ENCODE measurements at regions not wholly inside any gene's neighbourhood (a gene's known extent, or its start where the extent isn't known, plus 50 kb on each side); places are given as distances from the start of the nearest gene placed in this dataset.

DNA sequence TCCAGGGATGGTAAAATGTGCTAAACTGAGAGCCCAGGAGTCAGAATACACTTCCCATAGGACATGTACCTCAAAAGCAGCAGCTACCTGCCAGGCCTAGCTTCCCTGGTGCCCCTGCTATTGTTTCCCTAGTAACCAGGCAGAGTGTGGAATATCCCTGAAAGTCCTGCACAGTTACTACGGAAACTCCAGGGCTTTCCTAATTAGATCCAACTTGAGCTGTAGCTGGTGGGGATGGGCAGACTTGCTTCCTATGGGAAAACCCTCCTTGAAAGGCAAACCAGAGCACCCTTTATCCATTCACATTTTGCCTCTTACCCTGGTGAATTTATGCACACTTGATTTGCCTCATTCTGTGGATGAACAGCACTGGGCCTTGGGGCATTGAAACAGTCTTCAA lies 559.9 kb upstream of the PBX1 start:
- TF ChIP-seq, protein P1, sequence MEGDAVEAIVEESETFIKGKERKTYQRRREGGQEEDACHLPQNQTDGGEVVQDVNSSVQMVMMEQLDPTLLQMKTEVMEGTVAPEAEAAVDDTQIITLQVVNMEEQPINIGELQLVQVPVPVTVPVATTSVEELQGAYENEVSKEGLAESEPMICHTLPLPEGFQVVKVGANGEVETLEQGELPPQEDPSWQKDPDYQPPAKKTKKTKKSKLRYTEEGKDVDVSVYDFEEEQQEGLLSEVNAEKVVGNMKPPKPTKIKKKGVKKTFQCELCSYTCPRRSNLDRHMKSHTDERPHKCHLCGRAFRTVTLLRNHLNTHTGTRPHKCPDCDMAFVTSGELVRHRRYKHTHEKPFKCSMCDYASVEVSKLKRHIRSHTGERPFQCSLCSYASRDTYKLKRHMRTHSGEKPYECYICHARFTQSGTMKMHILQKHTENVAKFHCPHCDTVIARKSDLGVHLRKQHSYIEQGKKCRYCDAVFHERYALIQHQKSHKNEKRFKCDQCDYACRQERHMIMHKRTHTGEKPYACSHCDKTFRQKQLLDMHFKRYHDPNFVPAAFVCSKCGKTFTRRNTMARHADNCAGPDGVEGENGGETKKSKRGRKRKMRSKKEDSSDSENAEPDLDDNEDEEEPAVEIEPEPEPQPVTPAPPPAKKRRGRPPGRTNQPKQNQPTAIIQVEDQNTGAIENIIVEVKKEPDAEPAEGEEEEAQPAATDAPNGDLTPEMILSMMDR (IDR thresholded peaks at IDR 0.05), result no peak

DNA sequence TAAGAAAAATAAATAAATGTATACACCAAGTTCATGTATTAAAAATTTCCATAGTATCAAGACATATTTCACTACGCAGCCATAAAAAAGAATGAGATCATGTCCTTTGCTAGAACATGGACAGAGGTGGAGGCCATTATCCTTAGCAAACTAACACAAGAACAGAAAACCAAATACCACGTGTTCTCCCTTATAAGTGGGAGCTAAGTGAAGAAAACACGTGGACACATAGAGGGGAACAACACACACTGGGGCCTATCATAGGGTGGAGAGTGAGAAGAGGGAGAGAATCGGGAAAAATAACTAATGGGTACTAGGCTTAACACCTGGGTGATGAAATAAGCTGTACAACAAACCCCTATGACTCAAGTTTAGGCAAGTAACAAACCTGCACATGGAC lies 552.4 kb upstream of the PBX1 start:
- TF ChIP-seq, protein P1 (IDR thresholded peaks at IDR 0.05), result no peak

DNA sequence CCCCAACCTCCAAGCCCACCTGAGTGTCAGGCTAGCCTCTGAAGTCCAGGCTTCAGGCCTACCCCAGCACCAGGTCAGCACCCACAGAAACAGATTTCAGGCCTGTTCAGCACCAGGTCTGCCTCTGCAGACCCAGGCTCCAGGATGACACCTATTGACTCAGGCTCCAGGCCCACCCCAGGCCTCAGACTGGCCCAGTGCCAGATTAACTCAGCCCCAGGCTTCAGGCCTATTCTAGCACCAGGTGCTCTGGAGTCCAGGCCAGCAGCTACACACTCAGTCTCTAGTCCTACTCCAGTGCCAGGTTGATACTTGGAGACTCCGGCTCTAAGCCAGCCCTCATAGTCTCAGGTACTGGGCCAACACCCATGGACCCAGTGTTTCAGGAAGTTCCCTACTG lies 541.7 kb upstream of the PBX1 start:
- TF ChIP-seq, protein P1 (IDR thresholded peaks at IDR 0.05), result no peak

DNA sequence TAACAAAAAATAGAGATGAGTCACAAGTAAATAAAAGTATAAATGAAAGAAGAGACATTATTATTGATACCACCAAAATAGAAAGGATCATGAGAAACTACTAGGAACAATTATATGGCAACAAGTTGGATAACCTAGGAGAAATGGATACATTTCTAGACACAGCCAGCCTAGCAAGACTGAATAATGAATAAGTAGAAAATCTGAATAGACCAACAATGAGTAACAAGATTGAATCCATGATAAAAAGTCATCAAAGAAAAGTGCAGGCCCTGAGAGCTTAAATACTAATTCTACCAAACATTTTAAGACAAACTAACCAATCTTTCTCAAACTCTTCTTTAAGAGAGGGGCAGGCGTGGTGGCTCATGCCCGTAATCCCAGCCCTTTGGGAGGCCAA lies 538.6 kb upstream of the PBX1 start:
- TF ChIP-seq, protein P1 (IDR thresholded peaks at IDR 0.05), result no peak

DNA sequence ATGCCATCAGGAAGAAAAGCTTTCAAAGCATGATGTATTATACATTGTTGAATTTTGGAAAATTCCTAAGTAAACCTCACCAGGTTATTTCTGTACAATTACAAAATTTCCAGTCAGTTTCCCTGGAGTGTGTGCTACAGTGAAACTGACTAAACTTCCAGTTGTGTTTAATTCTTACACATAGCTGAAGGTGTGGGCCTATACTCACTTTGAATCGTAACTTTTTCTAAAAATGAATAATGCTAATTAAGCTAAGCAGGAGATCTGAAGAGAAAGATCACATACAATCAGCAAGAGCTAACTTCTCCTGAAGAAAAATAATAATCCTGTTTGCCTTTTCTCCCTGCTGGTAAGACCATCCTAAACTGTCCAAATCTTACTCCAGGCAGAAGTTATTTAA lies 537.2 kb upstream of the PBX1 start:
- TF ChIP-seq, protein P1 (IDR thresholded peaks at IDR 0.05), result no peak

DNA sequence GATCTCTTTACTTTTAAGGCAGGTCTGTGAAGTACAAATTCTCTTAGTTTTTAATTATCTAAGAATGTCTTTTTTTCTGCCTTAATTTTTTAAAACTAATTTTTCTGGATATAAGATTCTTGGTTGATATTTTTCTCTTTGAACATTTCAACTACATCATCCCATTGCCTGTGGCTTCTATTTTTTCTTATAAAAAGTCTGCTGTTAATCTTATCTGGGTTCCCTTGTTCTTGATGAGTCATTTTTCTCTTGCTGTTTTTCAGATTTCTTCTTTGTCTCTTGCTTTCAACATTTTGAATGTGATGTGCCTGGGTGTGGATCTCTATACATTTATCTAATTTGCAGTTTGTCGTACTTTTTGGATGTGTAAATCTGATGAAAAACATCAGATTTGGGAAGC lies 525.2 kb upstream of the PBX1 start:
- TF ChIP-seq, protein P1 (IDR thresholded peaks at IDR 0.05), result no peak

DNA sequence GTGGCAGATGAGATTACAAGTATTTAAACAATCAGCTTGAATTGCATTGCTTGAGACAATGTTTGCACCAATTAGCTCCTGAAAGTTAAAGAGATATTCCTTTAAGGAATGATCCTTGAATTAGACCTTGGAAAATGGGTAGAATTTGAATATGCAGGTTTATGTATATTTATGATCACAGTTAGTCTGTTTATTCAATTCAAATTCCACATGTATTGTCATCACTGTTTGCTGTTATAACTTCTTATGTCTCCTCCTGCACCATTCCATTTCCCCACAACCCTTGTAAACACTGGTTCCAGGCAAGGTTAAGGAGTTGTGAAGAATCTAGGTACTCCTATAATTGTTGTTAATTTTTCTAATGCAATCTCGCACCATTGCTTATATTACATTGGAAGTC lies 518.2 kb upstream of the PBX1 start:
- TF ChIP-seq, protein P1 (IDR thresholded peaks at IDR 0.05), result no peak

DNA sequence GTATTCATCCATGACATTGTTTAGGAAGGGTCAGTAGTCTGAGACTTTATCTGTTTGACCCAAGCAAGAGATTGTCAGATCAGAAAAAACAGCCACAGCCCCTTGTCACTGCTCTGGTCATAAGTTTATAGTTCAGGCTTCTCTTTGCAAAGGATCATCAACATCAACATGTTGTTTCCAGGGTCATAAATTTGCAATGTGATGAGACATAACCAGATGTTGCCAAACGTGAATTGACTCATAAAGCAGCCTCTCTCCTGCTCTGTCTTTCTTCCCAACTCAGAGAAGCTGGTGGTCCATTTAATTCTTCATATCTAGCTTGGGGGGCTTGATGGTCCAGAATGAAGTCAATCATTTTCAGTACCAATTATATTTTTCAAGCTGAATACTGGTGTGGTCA lies 507.2 kb upstream of the PBX1 start:
- TF ChIP-seq, protein P1 (IDR thresholded peaks at IDR 0.05), result no peak

All from LNCAP (cell line).